Vagina (tissue), 2 donors: ENCODE measurements at regions not wholly inside any gene's neighbourhood (a gene's known extent, or its start where the extent isn't known, plus 50 kb on each side); places are given as distances from the start of the nearest gene placed in this dataset.

ENCODE experiments used
- POLR2A ChIP-seq, 2 donors: fragments of 450-650 bp; IDR thresholded peaks; one replicate each; pipeline ENCODE4 v1.6.1; 2017; ENCODE audit warnings: antibody characterized with exemption in 2 of 2, mild to moderate bottlenecking in 2 of 2, moderate library complexity in 2 of 2
- POLR2AphosphoS5 ChIP-seq, 2 donors: sonication (generic); formaldehyde crosslinking; IDR thresholded peaks; one replicate each; pipeline ENCODE4 v1.9.0; 2017; ENCODE audit warnings: antibody characterized with exemption in 2 of 2, mild to moderate bottlenecking in 2 of 2, low read depth in 1 of 2; ENCODE audit not compliant: insufficient read depth in 1 of 2
- TF ChIP-seq, protein P1 (sequence below), 3 experiments: fragments of 450-650 bp in 2 of 3; fragments of 200-600 bp in 1 of 3; sonication (generic) in 1 of 3; IDR thresholded peaks; one replicate each; pipeline ENCODE4 v1.5.1; 2017 to 2019; ENCODE audit warnings: antibody characterized with exemption in 3 of 3, mild to moderate bottlenecking in 2 of 3, moderate library complexity in 2 of 3

DNA sequence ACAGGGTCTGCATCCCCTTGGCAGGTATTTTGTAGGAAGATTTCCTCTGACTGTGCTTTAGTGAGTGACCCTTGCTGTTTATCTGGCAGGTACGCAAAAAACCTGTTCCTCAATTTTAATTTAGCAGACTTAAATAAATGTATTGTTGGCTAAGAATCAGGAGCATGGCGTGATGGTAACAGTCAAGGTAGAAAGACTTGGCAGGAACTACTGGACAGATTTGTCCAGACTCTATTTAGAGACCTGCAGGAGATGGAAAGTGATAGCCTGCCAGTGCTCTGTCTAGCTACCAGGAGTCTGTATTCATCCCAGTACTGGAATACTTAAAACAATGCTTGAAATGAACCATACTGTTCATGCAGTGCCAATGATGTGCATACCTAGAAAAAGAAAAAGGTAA is 78.8 kb upstream of the MAST4 start:
- TF ChIP-seq, protein P1, sequence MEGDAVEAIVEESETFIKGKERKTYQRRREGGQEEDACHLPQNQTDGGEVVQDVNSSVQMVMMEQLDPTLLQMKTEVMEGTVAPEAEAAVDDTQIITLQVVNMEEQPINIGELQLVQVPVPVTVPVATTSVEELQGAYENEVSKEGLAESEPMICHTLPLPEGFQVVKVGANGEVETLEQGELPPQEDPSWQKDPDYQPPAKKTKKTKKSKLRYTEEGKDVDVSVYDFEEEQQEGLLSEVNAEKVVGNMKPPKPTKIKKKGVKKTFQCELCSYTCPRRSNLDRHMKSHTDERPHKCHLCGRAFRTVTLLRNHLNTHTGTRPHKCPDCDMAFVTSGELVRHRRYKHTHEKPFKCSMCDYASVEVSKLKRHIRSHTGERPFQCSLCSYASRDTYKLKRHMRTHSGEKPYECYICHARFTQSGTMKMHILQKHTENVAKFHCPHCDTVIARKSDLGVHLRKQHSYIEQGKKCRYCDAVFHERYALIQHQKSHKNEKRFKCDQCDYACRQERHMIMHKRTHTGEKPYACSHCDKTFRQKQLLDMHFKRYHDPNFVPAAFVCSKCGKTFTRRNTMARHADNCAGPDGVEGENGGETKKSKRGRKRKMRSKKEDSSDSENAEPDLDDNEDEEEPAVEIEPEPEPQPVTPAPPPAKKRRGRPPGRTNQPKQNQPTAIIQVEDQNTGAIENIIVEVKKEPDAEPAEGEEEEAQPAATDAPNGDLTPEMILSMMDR (IDR thresholded peaks at IDR 0.05): no peak
- TF ChIP-seq POLR2A (IDR thresholded peaks at IDR 0.05): no peak
- no peak for TF ChIP-seq POLR2AphosphoS5 (IDR thresholded peaks at IDR 0.05; ENCODE audit: insufficient read depth in 1 of 2, low read depth in 1 of 2)
